GM12878 (cell line): ENCODE measurements at regions not wholly inside any gene's neighbourhood (a gene's known extent, or its start where the extent isn't known, plus 50 kb on each side); places are given as distances from the start of the nearest gene placed in this dataset.

Experiments used
- ATF7 ChIP-seq: fragments of 450-650 bp; IDR thresholded peaks from 2 replicates; pipeline ENCODE4 v1.6.1; 2016; ENCODE audit warnings: low read depth, mild to moderate bottlenecking
- BACH1 ChIP-seq: fragments of 450-650 bp; IDR thresholded peaks from 2 replicates; pipeline ENCODE4 v1.6.1; 2017; ENCODE audit warnings: mild to moderate bottlenecking, borderline replicate concordance
- EGR1 ChIP-seq, 2 experiments: IDR thresholded peaks; 1 replicate in 1 of 2; 2 replicates in 1 of 2; pipeline ENCODE4 v1.6.1; 2011 to 2012; ENCODE audit warnings: low read depth in 2 of 2, low read length in 2 of 2, borderline replicate concordance in 1 of 2, mild to moderate bottlenecking in 1 of 2, moderate library complexity in 1 of 2
- KDM1A ChIP-seq: fragments of 200-600 bp; sonication (generic); IDR thresholded peaks from 2 replicates; pipeline ENCODE4 v1.6.1; 2016; ENCODE audit warnings: borderline replicate concordance
- PKNOX1 ChIP-seq: fragments of 450-650 bp; IDR thresholded peaks from 2 replicates; pipeline ENCODE4 v1.6.1; 2016; ENCODE audit warnings: mild to moderate bottlenecking
- PRDM15 ChIP-seq: fragments of 450-650 bp; formaldehyde crosslinking; IDR thresholded peaks from 2 replicates; pipeline ENCODE4 v1.4.0; 2020; ENCODE audit warnings: mild to moderate bottlenecking, moderate library complexity
- SMC3 ChIP-seq: IDR thresholded peaks from 2 replicates; pipeline ENCODE4 v1.6.1; 2011; ENCODE audit warnings: low read length, improper control_type of control experiment, borderline replicate concordance
- USF1 ChIP-seq: IDR thresholded peaks from 2 replicates; pipeline ENCODE4 v1.6.1; 2011; ENCODE audit warnings: borderline replicate concordance, low read depth, mild to moderate bottlenecking, moderate library complexity, mixed read lengths, low read length; ENCODE audit not compliant: insufficient read depth; ENCODE audit errors: extremely low read length

GRCh38 chr2:164060031-164060430 lies 324.2 kb upstream of the FIGN start:
- TF ChIP-seq BACH1, result no peak
- TF ChIP-seq PRDM15 (CRISPR knock-in tag), result no peak
- no peak for TF ChIP-seq ATF7
- no peak for TF ChIP-seq EGR1 (IDR thresholded peaks at IDR 0.05; ENCODE audit: borderline replicate concordance in 1 of 2, low read depth in 2 of 2, low read length in 2 of 2)
- TF ChIP-seq PKNOX1, result no peak
- TF ChIP-seq KDM1A, result no peak
- no peak for TF ChIP-seq USF1
- TF ChIP-seq SMC3, result no peak
